Gastroesophageal sphincter (tissue), 4 donors: ENCODE measurements at regions not wholly inside any gene's neighbourhood (a gene's known extent, or its start where the extent isn't known, plus 50 kb on each side); places are given as distances from the start of the nearest gene placed in this dataset.
"Not testable (repeated sequence)": the region's sequence is repeated elsewhere in the genome, so short reads cannot be mapped to it uniquely, and the experiment has no call there.

Source experiments
- ATAC-seq: fragments of 150-250 bp; one replicate; pipeline ENCODE4 v1.9.1; 2016; ENCODE audit warnings: mild to moderate bottlenecking, moderate library complexity
- H3K27ac ChIP-seq, 4 donors: fragments of 200-600 bp; sonication (generic) in 3 of 4; 1 replicate in 3 of 4; 2 replicates in 1 of 4; pipeline ENCODE4 v1.5.1; 2016 to 2019
- H3K27me3 ChIP-seq: fragments of 200-600 bp; sonication (generic); one replicate; pipeline ENCODE4 v1.5.1; 2019
- H3K36me3 ChIP-seq, 2 donors: fragments of 200-600 bp; sonication (generic); one replicate each; pipeline ENCODE4 v1.5.1; 2019; ENCODE audit warnings: control low read depth in 1 of 2
- H3K4me1 ChIP-seq, 3 donors: fragments of 200-600 bp; sonication (generic); 1 replicate in 2 of 3; 2 replicates in 1 of 3; pipeline ENCODE4 v1.5.1; 2016 to 2019; ENCODE audit warnings: control low read depth in 2 of 3
- H3K4me3 ChIP-seq, 2 donors: fragments of 200-600 bp; sonication (generic); one replicate each; pipeline ENCODE4 v1.5.1; 2019; ENCODE audit warnings: mild to moderate bottlenecking in 1 of 2, moderate library complexity in 1 of 2
- H3K9me3 ChIP-seq, 3 donors: fragments of 200-600 bp; sonication (generic); one replicate each; pipeline ENCODE4 v1.5.1; 2017 to 2019; ENCODE audit warnings: control low read depth in 2 of 3
- CTCF ChIP-seq, 4 experiments: fragments of 200-600 bp in 2 of 4; fragments of 450-650 bp in 2 of 4; sonication (generic) in 1 of 4; IDR thresholded peaks; one replicate each; pipeline ENCODE4 v1.5.1; 2017 to 2019; ENCODE audit warnings: antibody characterized with exemption in 4 of 4, mild to moderate bottlenecking in 2 of 4, moderate library complexity in 2 of 4
- EP300 ChIP-seq: sonication (generic); formaldehyde crosslinking; IDR thresholded peaks from one replicate; pipeline ENCODE4 v1.6.1; 2017; ENCODE audit warnings: antibody characterized with exemption, mild to moderate bottlenecking
- POLR2A ChIP-seq, 2 donors: fragments of 450-650 bp; IDR thresholded peaks; one replicate each; pipeline ENCODE4 v1.6.1; 2017; ENCODE audit warnings: antibody characterized with exemption in 2 of 2, mild to moderate bottlenecking in 2 of 2, moderate library complexity in 1 of 2
- POLR2AphosphoS5 ChIP-seq: sonication (generic); formaldehyde crosslinking; IDR thresholded peaks from one replicate; pipeline ENCODE4 v1.6.1; 2017; ENCODE audit warnings: antibody characterized with exemption
- WGBS, 2 donors: methylation state at CpG; one replicate each; pipeline ENCODE4 v1.1.5; 2018; ENCODE audit warnings: low coverage in 1 of 2; 5-methylcytosine and 5-hydroxymethylcytosine counted together

GRCh38 chr1:213541641-213542040 is 446.1 kb upstream of the PROX1 start:
- TF ChIP-seq CTCF (IDR thresholded peaks at IDR 0.05) (no peak), POLR2A (IDR thresholded peaks at IDR 0.05) (no peak), POLR2AphosphoS5 (no peak), EP300 (no peak)
- no peak overlapping the region for H3K4me3 ChIP-seq
- H3K27ac ChIP-seq: no peak overlapping the region
- no peaks in the 10 kb centered on the region for H3K36me3 ChIP-seq
- H3K9me3 ChIP-seq: no peaks in the 10 kb centered on the region
- ATAC-seq: no peak
- H3K4me1 ChIP-seq: no peaks in the 10 kb centered on the region
- 0% methylated on average over 1 of the region's 1 CpG; no CpG with 5 or more reads in 1 of the 2 donors for WGBS, 2 donors
- no peaks in the 10 kb centered on the region for H3K27me3 ChIP-seq

- H3K27ac ChIP-seq, H3K9me3 ChIP-seq, H3K27me3 ChIP-seq, H3K36me3 ChIP-seq, ATAC-seq, H3K4me1 ChIP-seq, H3K4me3 ChIP-seq: not testable (repeated sequence)
- WGBS, 2 donors: 100% methylated on average over 3 to 4 of the region's 4 CpGs
Observed at GRCh38 chr1:213545181-213545580, 442.6 kb upstream of the PROX1 start.

GRCh38 chr1:213549982-213550381 is 437.8 kb upstream of the PROX1 start:
- H3K27me3 ChIP-seq: no peaks in the 10 kb centered on the region
- no peaks in the 10 kb centered on the region for H3K36me3 ChIP-seq
- WGBS, 2 donors: 83 to 85% methylated on average over 3 of the region's 3 CpGs
- H3K4me1 ChIP-seq: no peaks in the 10 kb centered on the region
- H3K4me3 ChIP-seq: no peak overlapping the region
- no peak for TF ChIP-seq EP300
- TF ChIP-seq CTCF (IDR thresholded peaks at IDR 0.05): no peak
- TF ChIP-seq POLR2AphosphoS5: no peak
- no peak for TF ChIP-seq POLR2A (IDR thresholded peaks at IDR 0.05)
- no peak overlapping the region for H3K27ac ChIP-seq
- no peak for ATAC-seq
- H3K9me3 ChIP-seq: no peaks in the 10 kb centered on the region

GRCh38 chr1:213550804-213551203 is 437.0 kb upstream of the PROX1 start:
- H3K36me3 ChIP-seq: no peaks in the 10 kb centered on the region
- H3K4me1 ChIP-seq: no peaks in the 10 kb centered on the region
- no peak for ATAC-seq
- no peaks in the 10 kb centered on the region for H3K27me3 ChIP-seq
- H3K9me3 ChIP-seq: no peaks in the 10 kb centered on the region
- no peak for TF ChIP-seq CTCF (IDR thresholded peaks at IDR 0.05)
- TF ChIP-seq EP300: no peak
- no peak for TF ChIP-seq POLR2A (IDR thresholded peaks at IDR 0.05)
- TF ChIP-seq POLR2AphosphoS5: no peak
- H3K4me3 ChIP-seq: no peak overlapping the region
- no peak overlapping the region for H3K27ac ChIP-seq
- WGBS, 2 donors: 54 to 63% methylated on average over 2 to 3 of the region's 4 CpGs

- no peak overlapping the region for H3K4me3 ChIP-seq
- no peak overlapping the region for H3K27ac ChIP-seq
- no peak for ATAC-seq
- no peaks in the 10 kb centered on the region for H3K27me3 ChIP-seq
- H3K36me3 ChIP-seq: no peaks in the 10 kb centered on the region
- no peaks in the 10 kb centered on the region for H3K4me1 ChIP-seq
- no peak for TF ChIP-seq POLR2AphosphoS5
- TF ChIP-seq EP300: no peak
- TF ChIP-seq CTCF (IDR thresholded peaks at IDR 0.05): no peak
- TF ChIP-seq POLR2A (IDR thresholded peaks at IDR 0.05): no peak
- 59 to 65% methylated on average over 1 of the region's 1 CpG for WGBS, 2 donors
- H3K9me3 ChIP-seq: no peaks in the 10 kb centered on the region
Observed at GRCh38 chr1:213552045-213552444, 435.7 kb upstream of the PROX1 start.
